ENCODE measurements at regions not wholly inside any gene's neighbourhood (a gene's known extent, or its start where the extent isn't known, plus 50 kb on each side); places are given as distances from the start of the nearest gene placed in this dataset.

DNA sequence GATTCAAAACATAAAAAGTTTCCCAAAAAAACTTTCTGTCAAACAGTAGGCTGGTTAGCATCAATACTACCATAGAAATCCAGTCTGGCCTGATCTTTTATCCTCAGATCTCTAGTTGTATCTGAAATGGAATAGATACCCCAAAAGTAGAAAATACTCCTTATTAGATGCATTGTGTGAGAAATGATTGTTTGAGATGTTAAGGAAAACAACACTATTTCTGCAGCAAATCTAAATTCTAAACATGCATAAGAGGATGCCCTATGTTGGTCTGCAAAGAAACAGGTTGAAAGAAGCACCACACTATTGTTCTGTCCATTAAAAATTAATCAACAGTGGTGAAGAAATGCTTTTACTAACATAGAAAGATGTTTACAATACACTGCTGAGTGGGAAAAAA is 121.0 kb downstream of the NPY start:
- TF ChIP-seq TAF1 (IDR thresholded peaks at IDR 0.05; ENCODE audit: borderline replicate concordance, insufficient read depth, low read length) (no peak), POLR2AphosphoS5 (IDR thresholded peaks at IDR 0.05; ENCODE audit: low read depth, low read length) (no peak), FOXP2 (optimal IDR thresholded peaks at IDR 0.05; ENCODE audit: borderline replicate concordance, extremely low read depth, extremely low read length, insufficient read depth) (no peak)
- TF ChIP-seq, protein P1, sequence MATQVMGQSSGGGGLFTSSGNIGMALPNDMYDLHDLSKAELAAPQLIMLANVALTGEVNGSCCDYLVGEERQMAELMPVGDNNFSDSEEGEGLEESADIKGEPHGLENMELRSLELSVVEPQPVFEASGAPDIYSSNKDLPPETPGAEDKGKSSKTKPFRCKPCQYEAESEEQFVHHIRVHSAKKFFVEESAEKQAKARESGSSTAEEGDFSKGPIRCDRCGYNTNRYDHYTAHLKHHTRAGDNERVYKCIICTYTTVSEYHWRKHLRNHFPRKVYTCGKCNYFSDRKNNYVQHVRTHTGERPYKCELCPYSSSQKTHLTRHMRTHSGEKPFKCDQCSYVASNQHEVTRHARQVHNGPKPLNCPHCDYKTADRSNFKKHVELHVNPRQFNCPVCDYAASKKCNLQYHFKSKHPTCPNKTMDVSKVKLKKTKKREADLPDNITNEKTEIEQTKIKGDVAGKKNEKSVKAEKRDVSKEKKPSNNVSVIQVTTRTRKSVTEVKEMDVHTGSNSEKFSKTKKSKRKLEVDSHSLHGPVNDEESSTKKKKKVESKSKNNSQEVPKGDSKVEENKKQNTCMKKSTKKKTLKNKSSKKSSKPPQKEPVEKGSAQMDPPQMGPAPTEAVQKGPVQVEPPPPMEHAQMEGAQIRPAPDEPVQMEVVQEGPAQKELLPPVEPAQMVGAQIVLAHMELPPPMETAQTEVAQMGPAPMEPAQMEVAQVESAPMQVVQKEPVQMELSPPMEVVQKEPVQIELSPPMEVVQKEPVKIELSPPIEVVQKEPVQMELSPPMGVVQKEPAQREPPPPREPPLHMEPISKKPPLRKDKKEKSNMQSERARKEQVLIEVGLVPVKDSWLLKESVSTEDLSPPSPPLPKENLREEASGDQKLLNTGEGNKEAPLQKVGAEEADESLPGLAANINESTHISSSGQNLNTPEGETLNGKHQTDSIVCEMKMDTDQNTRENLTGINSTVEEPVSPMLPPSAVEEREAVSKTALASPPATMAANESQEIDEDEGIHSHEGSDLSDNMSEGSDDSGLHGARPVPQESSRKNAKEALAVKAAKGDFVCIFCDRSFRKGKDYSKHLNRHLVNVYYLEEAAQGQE (IDR thresholded peaks at IDR 0.05; ENCODE audit: insufficient read depth in 1 of 2, low read depth in 2 of 2, low read length in 2 of 2), result no peak

Measured in PFSK-1 (cell line).